GM12872 (cell line): ENCODE measurements at regions not wholly inside any gene's neighbourhood (a gene's known extent, or its start where the extent isn't known, plus 50 kb on each side); places are given as distances from the start of the nearest gene placed in this dataset.

Source experiments
- CTCF ChIP-seq: IDR thresholded peaks from 3 replicates; pipeline ENCODE4 v1.5.1; 2011; ENCODE audit warnings: low read depth, mild to moderate bottlenecking, low read length, moderate library complexity; ENCODE audit not compliant: insufficient read depth

- no peak for TF ChIP-seq CTCF
Observed at GRCh38 chr10:30793093-30793492, 163.5 kb upstream of the LYZL2 start.

- TF ChIP-seq CTCF, result no peak
Observed at GRCh38 chr10:30792025-30792424, 162.5 kb upstream of the LYZL2 start.

GRCh38 chr10:30791197-30791611, 161.7 kb upstream of the LYZL2 start:
- TF ChIP-seq CTCF, result no peak

- no peak for TF ChIP-seq CTCF
Observed at GRCh38 chr10:30789806-30790205, 160.3 kb upstream of the LYZL2 start.

GRCh38 chr10:30788307-30788706, 158.8 kb upstream of the LYZL2 start:
- TF ChIP-seq CTCF, result no peak

GRCh38 chr10:30786906-30787305, 157.4 kb upstream of the LYZL2 start:
- no peak for TF ChIP-seq CTCF

- no peak for TF ChIP-seq CTCF
Observed at GRCh38 chr10:30786131-30786530, 156.6 kb upstream of the LYZL2 start.
